GM21423 (cell line): ENCODE measurements at regions not wholly inside any gene's neighbourhood (a gene's known extent, or its start where the extent isn't known, plus 50 kb on each side); places are given as distances from the start of the nearest gene placed in this dataset.

ENCODE experiments used
- ATAC-seq: cut with Tn5 transposase; IDR thresholded peaks from one replicate; pipeline ENCODE4 v1.9.1; 2021; ENCODE audit warnings: mild to moderate bottlenecking, moderate library complexity; ENCODE audit not compliant: unreplicated experiment

DNA sequence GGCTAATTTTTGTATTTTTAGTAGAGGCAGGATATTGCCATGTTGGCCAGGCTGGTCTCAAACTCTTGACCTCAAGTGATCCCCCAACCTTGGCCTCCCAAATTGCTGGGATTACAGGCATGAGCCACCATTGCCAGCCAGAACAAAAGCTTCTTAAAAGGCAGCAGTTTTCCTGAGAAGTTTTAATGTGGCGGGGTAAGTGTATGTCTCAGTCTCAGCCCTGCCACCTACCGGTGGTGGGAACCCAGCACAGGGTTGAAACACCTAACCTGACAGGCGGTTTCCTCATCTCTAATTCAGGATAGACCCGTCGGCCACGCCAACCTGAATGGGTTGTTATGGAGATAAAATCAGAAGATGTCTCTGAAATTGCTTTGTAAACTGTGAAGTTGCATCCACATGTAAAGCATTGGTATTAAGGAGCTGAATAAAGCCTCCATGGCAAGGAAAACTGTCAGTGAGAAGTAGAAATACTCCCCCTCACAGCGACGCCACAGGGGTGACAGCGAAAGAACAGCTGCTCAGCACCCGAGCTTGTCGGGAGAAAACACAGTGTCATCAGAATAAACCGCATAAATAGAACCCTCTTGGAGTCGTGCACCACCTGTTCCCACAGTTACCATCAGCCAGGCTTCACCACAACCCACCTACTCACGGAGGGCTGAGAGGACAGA is 165.9 kb upstream of the NCAM1 start:
- ATAC-seq = no peak

DNA sequence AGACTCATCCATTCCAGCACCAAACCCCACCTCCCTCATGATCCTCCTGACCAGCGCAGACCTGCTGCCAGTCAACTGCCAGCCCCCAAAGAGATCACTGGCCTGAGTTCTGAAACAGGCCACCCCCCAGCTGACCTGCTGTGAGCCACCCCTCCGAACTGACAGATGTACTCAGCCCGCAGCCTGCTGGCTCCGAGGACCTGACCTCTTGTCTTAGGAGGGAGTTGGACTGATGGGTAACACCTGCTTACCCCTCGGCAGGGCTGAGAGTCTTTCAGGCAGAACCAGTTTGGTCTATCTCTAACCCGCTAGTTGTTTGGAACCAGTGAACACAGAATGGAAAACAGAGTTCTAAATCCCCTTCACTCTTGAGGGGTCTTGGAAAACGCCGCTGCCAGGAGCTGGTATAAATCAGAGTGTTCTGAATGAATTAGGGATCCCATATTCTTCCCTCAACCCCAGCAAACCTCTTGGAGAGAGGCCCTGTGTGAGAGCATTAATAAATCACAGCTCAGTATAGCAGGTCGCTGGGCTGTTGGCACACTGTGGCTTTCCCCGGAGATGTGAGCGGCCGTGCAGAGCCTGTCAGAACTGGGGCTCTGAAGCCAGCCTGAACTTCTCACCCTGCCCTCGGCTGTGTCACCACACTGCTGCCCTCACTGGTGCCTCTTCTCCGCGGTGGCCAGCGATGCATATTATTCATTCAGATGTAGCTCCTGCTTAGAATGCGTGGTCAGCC is 165.1 kb upstream of the NCAM1 start:
- no peak for ATAC-seq

DNA sequence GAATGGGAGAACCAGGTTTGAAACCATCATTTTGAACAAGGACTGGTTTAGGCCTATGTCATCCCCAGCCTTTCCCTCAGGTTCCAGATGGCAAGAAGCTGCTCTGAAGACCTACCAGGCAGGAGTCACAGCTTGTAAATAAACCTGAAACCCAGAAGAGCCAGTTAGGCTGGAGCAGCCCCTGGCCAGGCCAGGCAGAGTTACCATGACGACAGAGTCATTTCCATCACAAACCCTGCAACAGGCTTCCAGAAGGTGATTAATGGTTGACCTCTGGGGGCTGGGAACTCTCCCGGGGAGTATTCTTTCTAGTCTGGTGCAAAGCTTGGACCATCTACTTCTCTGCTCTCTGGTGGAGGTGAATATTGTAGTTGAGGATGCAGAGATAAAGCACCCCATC is 164.1 kb upstream of the NCAM1 start:
- no peak for ATAC-seq

DNA sequence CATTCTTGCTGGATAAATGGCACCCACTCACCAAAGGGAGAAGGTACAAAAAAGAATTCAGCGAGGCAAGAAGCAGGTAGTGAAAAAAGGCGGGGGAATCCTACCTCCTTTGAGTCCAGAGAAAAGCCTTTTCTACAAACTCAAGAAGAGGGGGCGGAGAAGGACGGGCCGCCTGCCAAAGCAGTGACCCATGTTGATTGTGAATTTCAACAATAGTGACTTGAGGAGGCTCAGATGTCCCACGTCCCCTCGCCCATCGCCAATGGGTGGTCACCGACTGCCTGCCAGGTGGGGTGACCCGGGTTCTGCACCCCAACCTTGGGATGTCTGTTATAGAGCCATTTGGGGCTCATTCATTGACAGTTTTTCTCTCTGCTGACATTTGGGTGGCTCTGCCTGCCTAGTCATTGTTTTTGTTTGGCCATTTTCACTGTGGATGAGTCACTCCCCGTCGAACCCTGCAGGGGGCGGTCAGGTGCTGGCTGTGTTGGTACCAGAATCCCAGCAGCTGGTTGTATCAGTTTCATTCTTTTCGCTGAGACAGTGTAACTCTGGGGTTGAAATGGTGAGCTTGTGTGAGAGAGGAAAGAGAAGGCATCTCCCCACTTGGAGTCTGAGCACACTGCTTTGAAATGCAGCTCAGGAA is 163.4 kb upstream of the NCAM1 start:
- ATAC-seq = no peak

DNA sequence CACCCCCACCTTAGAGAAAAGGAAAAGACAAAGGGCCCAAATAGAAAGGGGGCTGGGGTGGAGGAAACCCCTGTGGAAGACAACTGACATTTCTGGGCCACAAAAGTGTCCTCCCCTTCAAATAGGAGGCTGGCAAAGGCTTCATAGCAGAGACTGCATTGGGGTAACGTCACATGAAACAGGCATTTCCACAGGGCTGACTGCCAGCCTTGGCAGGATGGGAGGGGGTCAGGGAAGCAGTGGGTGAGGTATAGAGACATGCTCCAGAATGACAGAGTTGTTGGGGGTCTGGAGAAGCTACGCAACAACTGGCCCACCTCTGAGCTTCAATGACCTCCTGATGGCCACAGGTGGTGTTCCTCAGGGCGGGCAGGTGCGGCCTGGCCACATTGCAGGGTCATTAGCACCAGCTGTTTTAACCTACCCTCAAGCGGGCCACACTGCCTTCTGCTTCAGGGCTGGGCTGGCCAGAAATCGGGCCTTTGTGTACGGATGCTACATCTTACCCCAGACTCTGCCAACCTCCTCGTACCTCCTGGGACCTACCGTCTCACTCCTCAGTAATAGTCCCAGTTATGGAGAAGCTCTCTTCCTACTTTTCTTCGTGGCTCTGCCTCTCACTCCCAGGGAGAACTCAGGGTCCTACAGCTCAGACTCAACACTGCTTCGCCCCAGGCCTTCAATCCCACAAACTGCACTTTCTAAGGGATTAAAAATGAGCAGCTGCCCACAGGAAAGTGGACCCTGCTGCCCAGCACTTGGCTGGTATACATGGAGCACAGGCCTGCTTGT is 160.0 kb upstream of the NCAM1 start:
- no peak for ATAC-seq

DNA sequence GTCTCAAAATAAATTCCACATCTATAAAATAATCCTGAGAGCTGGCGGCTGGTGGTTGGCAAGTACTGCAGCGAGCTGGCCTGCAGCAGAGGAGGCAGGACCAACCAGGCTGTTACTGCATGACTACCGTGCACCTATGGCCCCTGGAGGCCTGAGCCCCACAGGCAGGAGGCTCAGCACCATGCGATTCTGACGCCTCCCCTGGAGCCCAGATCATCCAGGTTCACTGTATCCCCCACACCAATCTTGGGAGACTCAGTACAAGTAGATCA is 159.5 kb upstream of the NCAM1 start:
- ATAC-seq = no peak

DNA sequence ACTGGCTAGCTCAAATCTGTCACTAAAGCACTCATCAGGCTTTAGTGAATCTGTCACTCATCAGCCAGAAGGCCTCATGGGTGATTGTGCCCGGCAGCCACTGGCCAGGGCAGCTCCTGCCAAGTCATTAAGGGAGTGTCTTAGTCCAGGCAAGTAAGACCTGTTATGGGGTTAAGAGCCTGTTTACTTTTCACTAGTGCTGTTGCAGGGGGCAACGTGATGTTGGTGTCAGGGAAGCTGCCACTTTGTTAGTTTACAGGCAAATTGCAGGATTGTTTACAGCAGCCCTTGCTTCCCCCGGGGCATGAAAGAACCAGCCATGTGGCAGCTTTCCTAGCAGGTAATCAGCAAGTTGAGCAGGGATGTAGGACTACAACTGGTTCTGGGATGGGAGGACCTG is 155.6 kb upstream of the NCAM1 start:
- no peak for ATAC-seq

DNA sequence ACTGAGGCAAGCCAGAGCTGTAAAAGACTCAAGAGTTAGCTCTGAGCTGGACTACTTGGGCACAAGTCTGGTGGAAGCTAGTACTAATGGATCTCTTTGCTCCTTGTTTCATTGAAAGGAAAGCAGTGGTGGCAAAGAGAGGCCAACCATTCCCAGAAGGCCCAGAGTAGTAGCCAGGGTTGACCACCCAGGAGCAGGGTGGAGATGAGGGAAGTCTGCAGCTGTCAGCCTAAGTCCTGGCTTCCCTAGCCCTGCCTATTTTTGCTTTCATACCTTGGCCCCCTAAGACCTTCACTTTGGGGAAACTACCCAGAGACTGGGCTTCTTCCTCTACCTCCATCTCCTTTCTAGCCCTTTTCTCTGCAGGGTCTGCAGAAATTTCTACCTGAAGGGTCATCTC is 155.0 kb upstream of the NCAM1 start:
- ATAC-seq = no peak

DNA sequence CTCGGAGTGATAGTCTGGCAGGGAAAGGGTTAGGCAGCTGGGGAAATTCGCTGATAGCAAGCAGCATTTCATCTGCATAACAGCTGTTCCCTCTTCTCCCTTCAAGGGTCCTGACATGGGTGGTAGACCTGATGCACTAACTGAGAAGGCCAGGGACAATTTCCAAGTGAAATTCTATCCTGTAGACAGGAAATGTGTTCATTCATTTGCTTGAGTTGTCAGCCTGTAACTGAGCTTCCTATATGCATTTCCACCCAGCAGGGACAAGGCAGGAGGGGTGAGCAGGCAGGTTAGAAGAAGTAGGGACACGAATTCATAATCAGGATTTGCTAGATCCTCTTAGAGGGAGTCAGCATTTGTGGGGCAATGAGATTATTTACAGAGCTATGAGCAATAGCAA is 154.3 kb upstream of the NCAM1 start:
- ATAC-seq = no peak

DNA sequence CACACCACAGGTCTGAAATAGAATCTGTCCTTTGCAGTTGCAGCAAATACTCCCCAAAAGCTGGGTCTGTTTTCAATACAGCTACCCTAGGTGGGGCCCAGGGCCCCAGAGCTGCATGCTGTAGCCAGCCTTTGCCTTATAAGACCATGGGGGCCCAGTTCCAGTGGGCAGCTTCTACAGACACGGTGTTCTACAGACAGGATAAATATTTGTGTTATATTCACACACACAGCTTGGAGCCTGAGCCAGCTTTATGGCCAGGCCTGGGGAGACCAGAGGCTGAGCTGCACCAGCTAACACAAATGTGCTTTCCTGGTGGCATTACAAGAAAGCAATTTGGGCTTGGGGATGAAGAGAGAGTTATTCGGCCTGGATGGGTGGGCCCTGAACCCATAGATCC is 151.8 kb upstream of the NCAM1 start:
- no peak for ATAC-seq

DNA sequence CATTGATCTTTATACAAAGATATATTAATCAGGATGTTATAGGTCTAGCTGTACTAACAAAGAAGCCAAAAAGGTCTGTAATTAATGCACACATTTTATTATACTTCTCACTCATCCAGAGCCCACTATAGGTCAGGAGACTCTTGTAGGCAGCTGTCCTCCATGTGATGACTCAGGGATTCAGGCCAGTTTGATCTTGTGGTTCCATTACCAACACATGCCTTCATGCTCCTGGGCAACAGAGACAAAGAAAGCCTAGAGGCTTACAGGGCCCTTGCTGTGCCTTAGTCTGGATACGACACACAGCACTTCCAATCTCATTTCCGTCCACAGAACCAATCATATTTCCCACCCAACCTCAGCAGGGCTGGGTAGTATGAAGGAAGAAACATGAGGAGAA is 150.3 kb upstream of the NCAM1 start:
- ATAC-seq = no peak

DNA sequence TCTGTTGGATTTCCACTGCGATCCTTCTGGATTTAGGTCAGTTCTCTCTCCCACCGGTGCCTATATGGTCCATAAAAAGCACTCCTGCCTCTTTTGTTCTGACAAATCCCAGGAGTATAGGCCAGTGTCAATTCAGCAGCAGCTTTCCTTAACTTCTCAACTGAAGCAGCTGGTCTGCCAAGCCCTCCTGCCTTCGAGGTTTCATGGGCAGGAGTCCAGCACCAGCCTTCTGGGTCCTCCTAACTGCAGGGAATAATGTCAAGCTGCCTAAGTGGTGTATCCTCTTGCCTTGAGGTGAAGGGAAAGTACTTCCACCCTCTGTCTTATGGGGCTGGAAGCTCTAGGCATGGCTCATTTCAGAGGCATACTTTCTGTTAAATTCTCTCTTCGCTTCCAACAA is 149.4 kb upstream of the NCAM1 start:
- no peak for ATAC-seq

DNA sequence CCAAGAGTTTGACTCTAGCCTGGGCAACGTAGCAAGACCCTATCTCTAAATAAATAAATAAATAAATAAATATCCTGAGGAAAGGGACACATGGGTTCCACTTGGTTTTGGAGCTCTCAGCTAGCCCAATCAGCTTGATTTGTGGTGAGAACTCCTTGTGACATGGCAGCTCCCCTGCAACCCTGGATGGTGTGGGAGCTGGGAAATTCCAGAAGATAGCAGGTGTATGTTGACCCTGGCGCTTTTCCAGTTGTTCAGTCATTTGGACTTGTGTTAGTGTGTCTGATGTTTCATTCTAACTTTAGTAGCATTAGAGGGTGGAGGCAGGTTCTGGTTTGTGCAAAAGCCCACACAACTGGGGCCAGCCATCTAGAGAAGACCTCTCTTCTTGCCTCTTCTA is 148.5 kb upstream of the NCAM1 start:
- no peak for ATAC-seq

DNA sequence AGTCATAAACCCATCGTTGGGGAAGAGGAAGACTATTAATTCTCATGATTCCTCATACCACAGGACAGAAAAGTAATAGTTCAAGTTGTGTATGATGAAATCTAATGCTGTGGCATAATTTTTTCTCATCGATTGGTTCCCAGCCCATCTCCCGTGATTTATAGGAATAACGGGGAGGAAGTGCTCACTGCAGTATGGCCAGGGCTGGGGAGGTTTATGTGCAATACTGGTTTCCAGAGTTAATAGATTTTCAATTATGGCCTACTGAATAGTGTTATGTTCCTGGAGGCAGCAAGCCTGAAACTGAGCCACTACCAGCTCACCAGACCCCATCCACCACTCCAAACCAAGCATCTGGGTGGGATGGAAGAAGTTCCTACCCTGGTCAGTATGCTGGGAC is 147.1 kb upstream of the NCAM1 start:
- no peak for ATAC-seq

DNA sequence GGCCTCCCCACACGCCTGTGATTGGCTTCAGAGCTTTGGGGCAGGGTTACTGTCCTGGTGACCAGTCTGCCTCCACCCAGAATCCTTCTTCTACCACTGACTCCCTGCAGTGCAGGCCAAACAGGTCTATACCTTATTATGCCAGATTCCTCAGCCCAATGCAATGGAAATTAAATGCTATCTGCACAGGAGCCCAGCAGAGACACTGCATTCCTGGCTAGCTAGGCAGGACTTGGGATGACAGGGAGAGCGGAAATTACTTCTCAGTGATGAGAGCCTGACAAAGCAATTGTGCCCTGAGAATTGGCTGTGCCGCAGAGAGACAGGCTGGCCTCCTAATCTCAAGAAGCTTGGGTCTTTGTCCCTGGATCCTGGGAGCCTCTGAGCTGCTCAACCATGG is 143.8 kb upstream of the NCAM1 start:
- no peak for ATAC-seq

DNA sequence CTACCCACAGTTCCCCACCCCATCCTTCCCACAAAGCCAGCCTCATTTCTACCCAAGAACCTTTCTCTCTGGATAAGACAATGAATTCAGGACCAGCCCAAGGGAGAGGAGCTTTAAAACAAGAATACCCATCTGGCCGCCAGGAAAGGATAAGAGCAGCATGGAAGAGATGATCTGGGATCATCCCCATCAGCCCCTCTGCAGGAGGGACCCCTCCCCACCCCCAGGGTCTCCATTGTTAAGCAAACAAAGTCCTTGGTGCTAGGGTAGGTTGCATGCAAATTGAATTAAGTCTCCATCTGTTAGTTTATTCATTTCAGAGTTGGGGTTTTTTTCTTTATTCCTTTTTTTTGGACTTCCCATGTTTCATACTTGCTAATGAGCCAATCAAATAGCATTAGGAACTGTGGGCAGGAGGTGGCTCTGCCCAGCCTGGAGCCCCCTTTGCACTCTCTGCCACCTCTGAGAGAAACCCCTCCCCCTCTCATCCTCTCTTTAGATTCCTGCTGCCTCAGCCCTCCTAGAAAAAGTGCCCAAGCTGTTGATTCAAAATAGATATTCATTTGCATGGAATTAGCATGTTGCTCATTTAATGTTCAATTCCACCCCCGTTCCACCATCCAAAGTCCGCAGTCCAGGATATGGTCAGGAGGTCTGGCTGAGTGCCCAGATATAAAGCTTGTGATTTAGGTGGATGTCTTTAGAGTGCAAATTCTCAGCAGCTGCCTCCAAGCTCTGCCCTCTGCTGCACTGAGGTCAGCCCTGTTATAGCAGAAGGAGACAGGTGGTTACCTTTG is 138.5 kb upstream of the NCAM1 start:
- ATAC-seq = no peak

DNA sequence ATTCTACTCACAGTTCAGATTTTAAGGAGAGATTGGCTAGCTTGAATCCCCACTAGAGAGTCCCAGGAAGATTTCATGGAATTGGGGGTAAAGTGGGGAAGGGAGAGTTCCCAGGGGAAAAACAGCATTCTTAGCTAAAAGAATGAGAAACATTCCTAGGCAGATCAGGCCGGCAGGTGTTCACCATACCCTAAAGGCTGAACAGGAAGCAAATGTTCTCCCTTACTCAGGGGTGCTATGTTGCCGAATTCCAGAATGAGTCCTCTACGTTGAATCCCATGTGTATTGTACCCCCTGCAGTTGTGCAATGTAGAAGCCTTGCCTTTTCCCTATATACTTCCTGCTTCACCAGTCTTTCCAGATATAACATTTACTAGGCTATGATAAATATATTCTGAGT is 135.2 kb upstream of the NCAM1 start:
- ATAC-seq = no peak

DNA sequence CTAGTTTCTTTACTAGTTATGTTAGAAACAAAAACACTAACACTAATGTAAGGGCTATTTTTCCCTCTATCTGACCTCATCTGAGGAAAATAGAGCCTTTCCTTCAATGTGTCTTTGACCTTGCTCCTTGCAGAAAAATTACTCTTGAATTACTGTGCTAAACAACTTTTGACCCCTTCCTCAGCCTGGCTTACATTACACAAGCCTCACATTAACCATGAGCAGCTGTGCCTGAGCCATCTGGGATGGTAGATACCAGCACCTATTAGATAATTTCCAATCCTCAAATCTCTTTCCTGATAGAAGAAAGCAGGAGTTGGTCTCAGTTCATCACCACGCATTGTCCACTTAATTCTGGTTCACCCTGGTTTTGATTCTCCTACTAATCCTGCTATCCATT is 134.4 kb upstream of the NCAM1 start:
- no peak for ATAC-seq

DNA sequence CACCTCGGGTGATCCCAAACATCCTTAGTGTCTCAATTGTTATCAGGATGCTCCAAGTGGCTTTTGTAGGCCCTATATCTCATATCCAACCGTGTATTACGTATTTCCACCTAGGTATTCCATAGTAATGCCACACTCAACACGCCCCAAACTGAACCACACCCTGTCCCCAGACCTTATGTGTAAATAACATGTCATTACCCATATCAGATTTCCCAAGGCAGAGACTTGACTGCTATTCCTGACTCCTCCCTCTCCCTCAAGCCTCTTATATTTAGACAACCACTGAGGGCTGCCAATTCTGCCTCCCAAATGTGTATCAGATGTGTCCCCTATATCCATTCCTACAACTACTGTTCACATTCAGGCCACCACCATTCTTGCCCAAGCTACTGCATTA is 132.8 kb upstream of the NCAM1 start:
- ATAC-seq = no peak

DNA sequence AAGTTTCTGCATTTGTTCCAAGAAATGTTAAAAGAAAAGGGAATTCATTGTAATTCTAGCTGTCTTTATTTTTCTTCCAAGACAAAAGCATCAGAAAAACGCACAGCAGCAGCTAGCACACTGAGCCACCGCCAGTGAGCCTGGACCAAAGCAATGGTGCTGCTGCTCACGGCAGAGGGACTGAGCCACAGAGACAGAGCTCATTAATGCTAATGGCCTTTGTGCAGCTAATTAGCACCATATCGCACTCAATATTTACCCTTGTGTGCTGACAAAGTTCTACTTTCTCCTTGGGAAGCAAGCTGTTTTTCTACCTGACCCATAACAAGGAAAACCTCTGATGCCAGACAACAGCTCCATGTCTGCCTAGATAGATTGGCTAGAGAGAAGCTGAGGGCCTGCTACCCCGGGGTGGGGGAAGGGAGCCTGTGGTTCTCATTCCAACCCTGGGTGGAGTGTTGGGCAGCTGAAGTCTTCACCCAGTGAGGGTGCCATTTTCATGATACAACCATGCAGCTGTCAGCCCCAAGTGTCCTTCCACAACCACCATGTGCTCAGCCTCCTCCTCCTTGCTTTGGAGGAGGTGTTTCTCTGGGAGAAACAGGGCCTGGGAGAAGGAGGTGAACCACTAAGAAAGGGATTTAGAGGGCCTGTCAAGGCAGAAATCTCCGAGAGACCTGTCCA is 131.1 kb upstream of the NCAM1 start:
- ATAC-seq = no peak

DNA sequence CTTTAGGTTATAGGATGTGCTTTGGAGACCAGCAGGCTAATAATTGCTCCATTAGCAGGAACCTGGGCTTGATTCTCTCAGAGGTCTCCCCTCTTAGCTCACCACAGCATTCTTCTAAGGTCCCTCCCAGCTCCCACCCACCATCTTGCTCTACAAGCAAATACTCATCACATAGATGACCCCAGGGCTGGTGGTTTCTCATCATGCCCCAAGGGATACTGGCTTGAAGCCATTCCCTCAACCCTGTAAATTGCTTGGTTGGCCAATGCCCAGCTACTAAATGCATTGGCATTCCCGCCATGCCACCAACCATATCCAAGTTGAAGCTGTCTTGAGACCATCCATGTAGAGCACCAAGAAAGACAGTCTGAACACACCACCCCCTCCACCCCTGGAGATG is 130.2 kb upstream of the NCAM1 start:
- ATAC-seq = no peak
